ENCODE measurements at regions not wholly inside any gene's neighbourhood (a gene's known extent, or its start where the extent isn't known, plus 50 kb on each side); places are given as distances from the start of the nearest gene placed in this dataset.

DNA sequence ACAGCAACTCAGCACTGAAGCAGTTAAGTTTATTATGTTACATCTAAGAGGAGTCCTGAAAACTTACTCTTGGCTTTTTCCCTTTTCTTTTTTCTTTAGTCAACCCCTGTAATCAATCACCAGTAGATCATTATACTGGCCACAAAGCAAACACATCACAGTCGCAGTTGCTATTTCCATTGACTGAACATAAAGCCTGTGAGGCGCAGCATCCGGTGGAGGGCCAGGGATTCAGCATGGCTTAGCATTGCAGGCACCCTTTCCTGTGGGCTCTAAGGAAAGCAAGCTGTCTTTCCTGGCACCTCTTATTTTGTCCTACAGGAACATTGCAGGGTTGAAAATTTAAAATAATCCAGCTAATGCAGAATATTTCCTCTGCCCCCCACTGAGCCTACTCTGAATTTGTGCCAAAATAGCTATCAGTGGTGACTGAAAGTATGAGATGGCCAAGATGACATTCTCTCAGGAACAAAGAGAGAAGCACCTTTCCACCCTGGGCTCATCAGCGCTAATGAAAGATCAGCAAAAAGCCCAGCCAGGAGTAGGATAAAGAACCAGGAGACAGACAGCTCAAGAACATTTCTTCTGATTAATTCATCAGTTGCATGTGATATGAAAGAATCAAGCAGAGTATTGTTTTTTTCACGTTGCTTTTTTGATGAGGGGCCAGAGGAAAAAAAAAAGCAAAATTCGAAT, 85.3 kb upstream of the SULT1C3 start:
- TF ChIP-seq POLR2AphosphoS5 (IDR thresholded peaks at IDR 0.05; ENCODE audit: borderline replicate concordance, low read depth, low read length): no peak
- no peak for TF ChIP-seq EZH2 (IDR thresholded peaks at IDR 0.05)
- TF ChIP-seq FOXP2 (optimal IDR thresholded peaks at IDR 0.05; ENCODE audit: control extremely low read depth, extremely low read length, insufficient read depth): no peak

Measured in SK-N-MC (cell line).